ENCODE measurements at regions not wholly inside any gene's neighbourhood (a gene's known extent, or its start where the extent isn't known, plus 50 kb on each side); places are given as distances from the start of the nearest gene placed in this dataset.
"Not testable (repeated sequence)": the region's sequence is repeated elsewhere in the genome, so short reads cannot be mapped to it uniquely, and the experiment has no call there.

DNA sequence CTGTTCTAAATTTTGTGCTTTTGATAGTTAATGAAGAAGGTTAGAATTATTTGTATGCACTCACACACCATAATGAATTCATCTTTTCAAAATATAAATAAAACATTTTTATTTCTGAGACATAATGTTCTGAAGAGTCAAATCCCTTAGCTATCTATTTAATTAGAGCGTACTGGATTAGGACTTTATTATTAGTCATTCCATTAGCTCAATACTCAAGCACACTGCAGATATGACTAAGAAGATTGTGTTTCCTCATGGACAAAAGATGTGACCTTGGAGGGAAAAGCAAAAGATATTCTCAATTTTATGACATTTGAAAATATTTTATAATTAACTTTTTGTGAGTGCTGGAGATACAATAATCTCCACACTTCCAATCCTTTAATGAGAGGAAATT is 666.4 kb downstream of the CD109 start:
- Mint-ChIP-seq H3K36me3 (ENCODE audit: low read depth) (no peaks in the 10 kb centered on the region), H3K27me3 (ENCODE audit: low read depth) (no peaks in the 10 kb centered on the region), H3K4me3 (no peak overlapping the region), H3K27ac (no peak overlapping the region), H3K4me1 (ENCODE audit: low read depth) (no peaks in the 10 kb centered on the region), H3K9me3 (ENCODE audit: insufficient read depth) (peaks cover 4% of the 10 kb centered on the region)
- ChIA-PET CTCF (no interaction called here), POLR2A (no interaction called here)
- no peak for ATAC-seq
- DNase-seq: no peak

DNA sequence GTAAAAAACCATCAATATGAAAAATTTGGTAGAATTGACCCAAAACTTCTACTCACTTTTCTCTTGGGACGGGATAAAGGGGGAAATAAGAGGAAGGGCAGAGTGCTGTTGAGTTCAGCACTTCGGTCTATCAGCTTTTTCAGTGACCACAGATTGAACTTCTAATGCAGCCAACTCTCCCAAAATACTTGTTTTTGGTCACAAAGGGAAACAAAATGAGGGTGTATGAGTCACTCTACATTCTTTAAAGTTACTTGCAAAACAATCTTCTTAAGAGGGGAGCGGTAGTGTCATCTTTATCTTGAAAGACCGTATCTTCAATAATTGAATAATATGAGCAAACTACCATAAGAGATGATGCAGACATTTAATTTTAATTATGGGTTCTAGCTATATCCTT is 661.3 kb downstream of the CD109 start:
- ChIA-PET POLR2A (no interaction called here), CTCF (no interaction called here)
- H3K27me3 Mint-ChIP-seq (ENCODE audit: low read depth): no peaks in the 10 kb centered on the region
- no peak overlapping the region for H3K4me3 Mint-ChIP-seq
- no peaks in the 10 kb centered on the region for H3K36me3 Mint-ChIP-seq (ENCODE audit: low read depth)
- ATAC-seq (no peak), DNase-seq (no peak)
- no peaks in the 10 kb centered on the region for H3K4me1 Mint-ChIP-seq (ENCODE audit: low read depth)
- peaks cover 4% of the 10 kb centered on the region for H3K9me3 Mint-ChIP-seq (ENCODE audit: insufficient read depth)
- H3K27ac Mint-ChIP-seq: no peak overlapping the region

DNA sequence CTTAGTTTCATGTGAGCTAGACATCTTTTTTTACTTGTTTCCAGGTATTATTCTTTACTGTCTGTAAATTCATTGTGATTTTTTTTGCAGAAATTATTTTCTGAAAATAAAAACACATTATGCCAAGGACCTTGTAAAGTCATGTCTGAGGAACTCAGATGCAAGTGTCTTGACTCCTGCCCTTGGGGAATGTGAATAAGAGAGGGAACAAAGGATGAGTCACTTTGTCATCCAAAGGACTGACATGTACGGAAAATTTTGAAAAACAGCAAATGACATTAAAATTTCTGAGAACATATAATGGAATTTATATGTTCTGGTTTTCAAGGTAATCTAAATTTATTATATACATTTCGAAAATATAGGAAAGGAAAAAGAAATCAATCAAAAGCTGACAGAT is 660.4 kb downstream of the CD109 start:
- ATAC-seq (no peak), DNase-seq (no peak)
- Mint-ChIP-seq H3K4me1 (ENCODE audit: low read depth) (no peaks in the 10 kb centered on the region), H3K9me3 (ENCODE audit: insufficient read depth) (peaks cover 4% of the 10 kb centered on the region), H3K4me3 (no peak overlapping the region), H3K27ac (no peak overlapping the region), H3K36me3 (ENCODE audit: low read depth) (no peaks in the 10 kb centered on the region), H3K27me3 (ENCODE audit: low read depth) (no peaks in the 10 kb centered on the region)
- POLR2A ChIA-PET: no interaction called here
- CTCF ChIA-PET: no interaction called here

DNA sequence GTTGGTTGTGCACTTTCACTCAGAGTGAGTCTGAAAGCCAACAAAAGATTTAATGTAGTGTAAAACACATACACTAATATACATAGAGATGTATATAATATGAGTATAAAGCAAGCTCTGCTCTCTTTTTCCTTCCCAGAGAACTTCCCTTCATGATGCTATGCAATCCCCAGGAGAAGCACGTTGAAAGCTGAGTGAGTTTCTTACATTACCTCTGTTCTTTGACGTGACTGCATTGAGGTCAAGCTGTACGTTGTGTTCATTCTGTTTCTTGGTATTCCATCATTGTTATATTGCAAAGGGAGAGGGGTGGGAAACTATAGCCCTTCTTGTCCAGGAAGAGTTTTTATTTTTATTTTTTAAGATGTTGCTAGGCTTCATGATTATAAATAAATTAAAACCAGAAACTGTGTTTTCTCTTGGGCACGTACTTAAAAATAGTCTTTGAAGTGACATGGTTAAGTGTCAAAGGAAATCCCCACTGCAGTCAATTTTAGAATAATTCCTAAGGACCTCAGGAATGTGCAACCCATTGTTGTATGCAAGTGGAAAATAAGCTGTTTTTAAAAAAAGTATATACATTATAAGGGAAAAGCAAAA is 651.0 kb downstream of the CD109 start:
- ChIA-PET POLR2A (no interaction called here), CTCF (no interaction called here)
- no peak overlapping the region for H3K4me3 Mint-ChIP-seq
- no peaks in the 10 kb centered on the region for H3K9me3 Mint-ChIP-seq (ENCODE audit: insufficient read depth)
- ATAC-seq (no peak), DNase-seq (no peak)
- no peaks in the 10 kb centered on the region for H3K36me3 Mint-ChIP-seq (ENCODE audit: low read depth)
- H3K4me1 Mint-ChIP-seq (ENCODE audit: low read depth): no peaks in the 10 kb centered on the region
- H3K27ac Mint-ChIP-seq: no peak overlapping the region
- no peaks in the 10 kb centered on the region for H3K27me3 Mint-ChIP-seq (ENCODE audit: low read depth)

DNA sequence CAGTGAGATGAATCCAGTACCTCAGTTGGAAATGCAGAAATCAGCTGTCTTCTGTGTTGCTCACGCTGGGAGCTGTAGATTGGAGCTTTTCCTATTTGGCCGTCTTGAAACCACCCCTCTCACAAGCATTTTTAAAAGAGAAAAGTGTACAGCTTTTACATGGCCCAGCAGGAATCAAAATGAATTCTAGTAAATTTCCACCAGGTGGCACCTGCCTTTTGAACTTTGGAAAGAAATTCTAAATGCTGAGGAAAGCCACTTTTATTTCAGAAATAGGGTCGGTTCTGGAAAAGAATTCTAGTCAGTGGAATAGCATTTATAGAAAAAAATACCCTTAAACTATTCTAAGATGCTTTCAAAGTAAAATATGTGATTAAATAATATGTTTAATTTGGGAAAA is 647.8 kb downstream of the CD109 start:
- H3K4me3 Mint-ChIP-seq: no peak overlapping the region
- H3K4me1 Mint-ChIP-seq (ENCODE audit: low read depth): no peaks in the 10 kb centered on the region
- H3K36me3 Mint-ChIP-seq (ENCODE audit: low read depth): no peaks in the 10 kb centered on the region
- ChIA-PET CTCF (interaction anchor here (0.7 kb wide), 1 partner anchor 865 kb away, joined by 3 read pairs; no protein-coding TSS in a partner anchor), POLR2A (no interaction called here)
- DNase-seq (no peak), ATAC-seq (no peak)
- no peak overlapping the region for H3K27ac Mint-ChIP-seq
- no peaks in the 10 kb centered on the region for H3K9me3 Mint-ChIP-seq (ENCODE audit: insufficient read depth)
- H3K27me3 Mint-ChIP-seq (ENCODE audit: low read depth): no peaks in the 10 kb centered on the region

DNA sequence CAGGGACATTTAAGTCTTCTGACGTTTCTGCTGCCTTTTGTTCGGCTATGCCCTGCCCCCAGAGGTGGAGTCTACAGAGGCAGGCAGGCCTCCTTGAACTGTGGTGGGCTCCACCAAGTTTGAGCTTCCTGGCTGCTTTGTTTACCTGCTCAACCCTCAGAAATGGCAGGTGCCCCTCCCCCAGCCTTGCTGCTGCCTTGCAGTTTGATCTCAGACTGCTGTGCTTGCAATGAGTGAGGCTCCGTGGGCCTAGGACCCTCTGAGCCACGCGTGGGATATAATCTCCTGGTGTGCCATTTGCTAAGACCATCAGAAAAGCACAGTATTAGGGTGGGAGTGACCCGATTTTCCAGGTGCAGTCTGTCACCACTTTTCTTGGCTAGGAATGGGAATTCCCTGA is 647.3 kb downstream of the CD109 start:
- H3K9me3 Mint-ChIP-seq (ENCODE audit: insufficient read depth); H3K36me3 Mint-ChIP-seq (ENCODE audit: low read depth); H3K27me3 Mint-ChIP-seq (ENCODE audit: low read depth); ATAC-seq; DNase-seq; POLR2A ChIA-PET; H3K27ac Mint-ChIP-seq; H3K4me3 Mint-ChIP-seq; H3K4me1 Mint-ChIP-seq (ENCODE audit: low read depth): not testable (repeated sequence)
- CTCF ChIA-PET: interaction anchor here (0.7 kb wide), 1 partner anchor 866 kb away, joined by 3 read pairs; no protein-coding TSS in a partner anchor

DNA sequence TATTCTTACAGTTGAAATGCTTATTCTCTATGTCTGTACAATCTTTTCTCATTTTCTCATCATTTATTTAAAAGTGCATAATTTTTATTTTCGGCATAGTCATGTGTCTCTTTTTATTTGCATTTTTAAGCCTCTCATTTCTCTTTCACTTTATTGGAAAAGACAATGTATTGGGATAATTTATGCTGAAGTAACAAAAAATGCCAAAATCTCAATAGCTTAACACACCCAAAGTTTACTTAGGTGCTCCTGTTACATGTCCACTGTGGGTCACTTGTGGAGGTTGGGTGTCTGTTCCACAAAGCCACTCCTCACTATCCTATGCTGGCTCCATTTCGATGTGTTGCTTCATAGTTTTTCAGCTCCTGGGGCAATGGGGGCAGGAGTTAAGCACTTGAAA is 638.7 kb downstream of the CD109 start:
- H3K27ac Mint-ChIP-seq: no peak overlapping the region
- DNase-seq (no peak), ATAC-seq (no peak)
- CTCF ChIA-PET: no interaction called here
- no peaks in the 10 kb centered on the region for H3K36me3 Mint-ChIP-seq (ENCODE audit: low read depth)
- H3K27me3 Mint-ChIP-seq (ENCODE audit: low read depth): no peaks in the 10 kb centered on the region
- no peak overlapping the region for H3K4me3 Mint-ChIP-seq
- H3K4me1 Mint-ChIP-seq (ENCODE audit: low read depth): no peaks in the 10 kb centered on the region
- H3K9me3 Mint-ChIP-seq (ENCODE audit: insufficient read depth): no peaks in the 10 kb centered on the region
- POLR2A ChIA-PET: no interaction called here

DNA sequence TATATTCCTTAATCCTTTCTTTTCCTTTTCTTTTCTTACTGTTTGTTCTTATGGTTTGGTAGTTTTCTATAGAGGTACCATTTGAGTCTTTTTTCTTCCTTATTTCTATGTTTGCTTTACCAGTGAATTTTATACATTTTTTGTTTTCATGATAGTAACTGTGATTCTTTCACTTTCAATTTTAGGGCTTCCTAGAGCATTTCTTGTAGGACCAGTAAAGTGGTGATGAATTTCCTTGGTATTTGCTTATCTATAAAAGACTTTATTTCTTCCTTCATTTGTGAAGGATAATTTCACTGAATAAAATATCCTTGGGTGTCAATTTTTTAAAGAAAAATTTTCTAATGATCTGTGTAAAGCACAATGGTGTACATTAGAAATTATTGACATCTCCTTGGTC is 637.4 kb downstream of the CD109 start:
- Mint-ChIP-seq H3K9me3 (ENCODE audit: insufficient read depth) (no peaks in the 10 kb centered on the region), H3K4me3 (no peak overlapping the region), H3K27ac (no peak overlapping the region), H3K36me3 (ENCODE audit: low read depth) (no peaks in the 10 kb centered on the region), H3K4me1 (ENCODE audit: low read depth) (no peaks in the 10 kb centered on the region), H3K27me3 (ENCODE audit: low read depth) (no peaks in the 10 kb centered on the region)
- ChIA-PET CTCF (no interaction called here), POLR2A (no interaction called here)
- ATAC-seq (no peak), DNase-seq (no peak)

DNA sequence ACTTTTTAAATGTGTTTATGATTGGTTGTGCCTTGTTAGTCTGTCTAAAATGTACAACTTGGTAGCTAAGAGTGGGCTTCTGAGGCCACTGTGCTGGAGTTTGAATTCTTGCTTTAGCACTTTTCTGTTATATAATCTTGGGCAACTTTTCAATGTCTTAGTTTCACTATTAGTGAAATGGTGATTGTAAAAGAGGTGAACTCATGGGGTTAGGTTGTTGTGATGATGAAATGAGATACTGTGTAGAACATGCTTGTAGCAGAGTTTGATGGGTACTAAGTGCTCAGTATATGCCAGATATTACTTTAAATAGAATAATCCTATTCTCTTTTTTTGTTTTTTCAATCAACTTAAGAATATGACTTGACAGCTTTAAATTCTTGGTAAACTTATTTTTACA is 624.7 kb downstream of the CD109 start:
- H3K27ac Mint-ChIP-seq: no peak overlapping the region
- no peaks in the 10 kb centered on the region for H3K4me1 Mint-ChIP-seq (ENCODE audit: low read depth)
- H3K4me3 Mint-ChIP-seq: no peak overlapping the region
- no peak for ATAC-seq
- no peaks in the 10 kb centered on the region for H3K9me3 Mint-ChIP-seq (ENCODE audit: insufficient read depth)
- ChIA-PET CTCF (no interaction called here), POLR2A (no interaction called here)
- DNase-seq: no peak
- H3K27me3 Mint-ChIP-seq (ENCODE audit: low read depth): no peaks in the 10 kb centered on the region
- no peaks in the 10 kb centered on the region for H3K36me3 Mint-ChIP-seq (ENCODE audit: low read depth)

DNA sequence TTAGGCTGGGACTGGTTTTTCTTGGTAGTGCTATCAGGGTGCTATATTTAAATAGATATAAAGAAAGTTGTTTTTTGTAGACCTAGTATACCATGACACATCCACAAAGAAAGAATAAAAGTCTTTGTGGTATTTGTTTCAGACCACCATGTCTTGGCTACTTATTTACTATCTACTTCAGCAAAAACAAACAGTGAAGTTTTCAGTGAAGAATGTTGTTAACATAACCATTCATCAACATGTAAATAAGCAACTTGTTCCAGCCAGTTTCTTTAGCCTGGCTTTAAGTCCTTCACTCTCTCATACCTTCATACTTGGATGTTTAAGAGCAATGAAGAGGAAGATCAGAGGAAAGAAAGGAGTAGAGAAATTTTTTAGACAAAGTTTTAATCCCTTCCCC is 624.1 kb downstream of the CD109 start:
- Mint-ChIP-seq H3K36me3 (ENCODE audit: low read depth) (no peaks in the 10 kb centered on the region), H3K27me3 (ENCODE audit: low read depth) (no peaks in the 10 kb centered on the region), H3K4me3 (no peak overlapping the region), H3K27ac (no peak overlapping the region), H3K9me3 (ENCODE audit: insufficient read depth) (no peaks in the 10 kb centered on the region), H3K4me1 (ENCODE audit: low read depth) (no peaks in the 10 kb centered on the region)
- CTCF ChIA-PET: no interaction called here
- no peak for ATAC-seq
- POLR2A ChIA-PET: no interaction called here
- DNase-seq: no peak

DNA sequence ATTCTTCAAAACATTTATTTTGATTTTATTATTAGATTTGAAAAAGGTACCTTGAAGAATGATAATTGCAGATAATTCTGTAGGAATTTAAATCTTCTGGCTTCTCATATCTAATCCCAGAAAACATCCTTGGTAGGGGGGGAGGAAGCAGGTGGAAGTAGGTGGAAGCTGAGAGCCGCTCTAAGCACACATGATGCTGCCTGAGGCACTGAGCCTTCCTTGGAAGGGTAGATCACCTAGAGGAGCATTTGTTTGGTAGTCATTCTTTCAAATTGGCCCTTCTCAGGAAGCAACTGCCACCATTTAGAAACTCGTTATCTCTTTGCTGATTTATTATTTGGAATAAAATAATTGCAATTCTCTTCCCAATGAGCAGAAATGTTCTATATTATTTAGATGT is 623.3 kb downstream of the CD109 start:
- no peaks in the 10 kb centered on the region for H3K36me3 Mint-ChIP-seq (ENCODE audit: low read depth)
- ATAC-seq (no peak), DNase-seq (no peak)
- H3K4me1 Mint-ChIP-seq (ENCODE audit: low read depth): no peaks in the 10 kb centered on the region
- H3K4me3 Mint-ChIP-seq: no peak overlapping the region
- CTCF ChIA-PET: no interaction called here
- no peaks in the 10 kb centered on the region for H3K27me3 Mint-ChIP-seq (ENCODE audit: low read depth)
- H3K9me3 Mint-ChIP-seq (ENCODE audit: insufficient read depth): no peaks in the 10 kb centered on the region
- no peak overlapping the region for H3K27ac Mint-ChIP-seq
- POLR2A ChIA-PET: no interaction called here

DNA sequence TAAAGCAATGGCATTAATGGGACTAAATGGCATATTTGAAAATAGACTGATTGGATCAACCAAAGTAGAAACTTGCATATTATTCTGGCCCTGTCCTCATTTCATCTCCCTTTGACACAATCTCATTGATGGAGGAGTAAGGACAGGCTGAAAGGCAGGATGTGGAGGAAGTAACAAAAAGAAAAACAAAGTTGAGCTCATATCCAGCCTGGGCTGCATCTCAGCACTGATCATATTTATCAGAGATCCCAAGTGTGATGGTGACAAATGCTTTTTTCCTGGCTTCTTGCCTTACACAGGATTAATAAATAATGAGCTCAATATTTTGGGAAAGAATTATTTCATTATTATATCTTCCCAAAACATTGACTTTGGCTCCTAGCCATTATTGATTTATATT is 622.7 kb downstream of the CD109 start:
- DNase-seq: no peak
- Mint-ChIP-seq H3K4me3 (no peak overlapping the region), H3K9me3 (ENCODE audit: insufficient read depth) (no peaks in the 10 kb centered on the region), H3K27ac (no peak overlapping the region), H3K36me3 (ENCODE audit: low read depth) (no peaks in the 10 kb centered on the region), H3K27me3 (ENCODE audit: low read depth) (no peaks in the 10 kb centered on the region), H3K4me1 (ENCODE audit: low read depth) (no peaks in the 10 kb centered on the region)
- ChIA-PET CTCF (no interaction called here), POLR2A (no interaction called here)
- no peak for ATAC-seq

DNA sequence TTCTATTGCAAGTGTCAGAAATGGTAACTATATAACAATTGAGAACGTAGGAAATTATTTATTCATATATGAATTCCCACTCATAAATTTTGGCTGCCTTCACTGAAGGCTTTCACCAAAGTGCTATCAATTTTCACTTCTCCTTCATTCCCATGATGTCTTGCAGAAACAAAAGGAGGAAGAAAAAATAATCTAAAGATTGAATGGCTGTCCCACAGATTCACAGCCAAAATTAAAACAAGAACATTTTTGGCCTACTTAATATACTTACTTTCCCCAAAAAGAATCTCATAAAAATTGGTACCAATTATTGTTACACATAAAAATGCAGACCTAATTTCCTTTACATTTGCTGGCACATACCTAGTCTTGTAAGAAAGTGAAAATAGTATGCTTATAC is 616.1 kb downstream of the CD109 start:
- ChIA-PET POLR2A (no interaction called here), CTCF (no interaction called here)
- peaks cover 8% of the 10 kb centered on the region for H3K9me3 Mint-ChIP-seq (ENCODE audit: insufficient read depth)
- no peaks in the 10 kb centered on the region for H3K36me3 Mint-ChIP-seq (ENCODE audit: low read depth)
- no peak overlapping the region for H3K4me3 Mint-ChIP-seq
- H3K27me3 Mint-ChIP-seq (ENCODE audit: low read depth): no peaks in the 10 kb centered on the region
- ATAC-seq (no peak), DNase-seq (no peak)
- no peaks in the 10 kb centered on the region for H3K4me1 Mint-ChIP-seq (ENCODE audit: low read depth)
- no peak overlapping the region for H3K27ac Mint-ChIP-seq

All from activated CD8-positive, alpha-beta T cell treated with anti-CD3 and anti-CD28 coated beads, Interleukin-2, amount 10 ng/mL, durations not matched to agents 7 days and 5 days (primary cell).